ENCODE measurements at regions not wholly inside any gene's neighbourhood (a gene's known extent, or its start where the extent isn't known, plus 50 kb on each side); places are given as distances from the start of the nearest gene placed in this dataset.

DNA sequence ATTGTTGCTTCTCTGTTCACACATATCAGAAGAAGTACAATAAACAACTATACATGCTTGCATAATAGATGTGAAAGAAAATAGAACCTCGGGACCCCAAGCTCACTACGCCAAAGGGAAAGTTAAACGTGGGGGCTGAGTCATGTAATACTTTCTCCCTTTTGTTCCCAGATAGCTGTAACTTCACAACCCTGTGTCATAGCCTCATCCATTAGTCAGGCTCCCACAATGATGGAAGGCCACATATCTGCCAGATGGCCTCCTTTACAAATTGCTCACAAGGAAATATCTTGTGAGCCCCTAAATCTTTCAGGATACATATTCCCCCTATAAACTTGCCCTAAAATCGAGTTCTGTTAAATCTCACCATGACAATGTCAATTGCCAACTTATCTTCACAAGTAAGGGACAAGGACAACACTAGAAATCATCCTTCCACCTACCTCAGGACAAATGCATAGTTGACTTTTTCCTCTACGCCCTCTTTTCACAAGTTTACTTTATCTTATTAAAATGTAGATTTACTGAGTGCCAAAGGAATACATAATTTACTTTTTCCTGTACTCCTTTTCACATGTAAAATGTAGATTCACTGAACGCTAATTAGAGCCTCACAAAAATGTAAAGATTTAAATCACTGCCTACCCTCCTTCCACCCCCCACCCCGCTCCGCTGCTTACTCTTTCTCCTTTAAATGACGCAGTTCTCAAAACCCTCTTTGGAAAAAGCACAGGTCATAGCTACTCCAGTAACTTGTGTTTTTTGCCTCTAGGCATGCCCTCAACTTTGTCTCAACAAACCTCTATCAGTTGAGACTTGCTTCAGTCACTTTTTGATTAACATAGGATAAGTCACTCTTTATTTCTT, 477.1 kb downstream of the DTHD1 start:
- ChIA-PET CTCF (no interaction called here), POLR2A (no interaction called here)
- intact Hi-C loops (cut with micrococcal nuclease) (no loop called here), dilution Hi-C loops (cut with MboI; ENCODE audit: extremely low pct_ligation_motif_present, low sequenced_read_pairs) (no loop called here)
- no peaks in the 10 kb centered on the region for H3K36me3 ChIP-seq (ENCODE audit: control insufficient read depth in 2 of 2, extremely low read depth in 1 of 2, insufficient read depth in 2 of 2, low read length in 2 of 2)
- no peaks in the 10 kb centered on the region for H3K4me1 ChIP-seq (ENCODE audit: control insufficient read depth, extremely low read depth, insufficient read depth, low read length)
- no peak overlapping the region for H3K9ac ChIP-seq (replicated peaks; ENCODE audit: extremely low read depth, insufficient read depth, low read length)
- DNase-seq (ENCODE audit: low read depth, low spot score) (no peak), FAIRE-seq (no peak)
- no peak overlapping the region for H2AFZ ChIP-seq (ENCODE audit: low read depth, low read length)
- H3K9me3 ChIP-seq (replicated peaks; ENCODE audit: control insufficient read depth, insufficient read depth, low read length), result peaks cover 3% of the 10 kb centered on the region
- no peaks in the 10 kb centered on the region for H3K9me1 ChIP-seq (replicated peaks; ENCODE audit: control insufficient read depth, extremely low read depth, insufficient read depth, low read length)
- H3K27ac ChIP-seq (ENCODE audit: insufficient read depth, low read depth, low read length), result no peak overlapping the region
- no peak overlapping the region for H3K4me2 ChIP-seq (ENCODE audit: insufficient read depth, low read length)
- no TSS peak for BruUV-seq (replicated peaks)
- H3K79me2 ChIP-seq (ENCODE audit: control insufficient read depth, insufficient read depth, low read length), result no peaks in the 10 kb centered on the region
- no peak overlapping the region for H3K4me3 ChIP-seq (replicated peaks in 1 of 3; ENCODE audit: insufficient read depth in 1 of 3, low read depth in 1 of 3, low read length in 3 of 3)
- no peaks in the 10 kb centered on the region for H3K27me3 ChIP-seq (ENCODE audit: control insufficient read depth in 2 of 2, insufficient read depth in 2 of 2, low read length in 2 of 2)
- H4K20me1 ChIP-seq (replicated peaks; ENCODE audit: control insufficient read depth, extremely low read depth, insufficient read depth, low read length), result no peaks in the 10 kb centered on the region
- TF ChIP-seq FOS (IDR thresholded peaks at IDR 0.05; ENCODE audit: borderline replicate concordance, insufficient read depth, low read length) (no peak), GATA2 (IDR thresholded peaks at IDR 0.05; ENCODE audit: insufficient read depth, insufficient read length, low read depth, low read length) (no peak), POLR2AphosphoS5 (IDR thresholded peaks at IDR 0.05; ENCODE audit: insufficient read depth, low read depth, low read length) (no peak), POLR2A (IDR thresholded peaks at IDR 0.05; ENCODE audit: low read depth, low read length) (no peak), MYC (IDR thresholded peaks at IDR 0.05; ENCODE audit: low read depth, low read length) (no peak), JUN (IDR thresholded peaks at IDR 0.05; ENCODE audit: borderline replicate concordance, insufficient read depth, insufficient read length, low read depth) (no peak), EZH2 (IDR thresholded peaks at IDR 0.05; ENCODE audit: borderline replicate concordance, low read depth, low read length, severe bottlenecking) (no peak)
- TF ChIP-seq, protein P1, sequence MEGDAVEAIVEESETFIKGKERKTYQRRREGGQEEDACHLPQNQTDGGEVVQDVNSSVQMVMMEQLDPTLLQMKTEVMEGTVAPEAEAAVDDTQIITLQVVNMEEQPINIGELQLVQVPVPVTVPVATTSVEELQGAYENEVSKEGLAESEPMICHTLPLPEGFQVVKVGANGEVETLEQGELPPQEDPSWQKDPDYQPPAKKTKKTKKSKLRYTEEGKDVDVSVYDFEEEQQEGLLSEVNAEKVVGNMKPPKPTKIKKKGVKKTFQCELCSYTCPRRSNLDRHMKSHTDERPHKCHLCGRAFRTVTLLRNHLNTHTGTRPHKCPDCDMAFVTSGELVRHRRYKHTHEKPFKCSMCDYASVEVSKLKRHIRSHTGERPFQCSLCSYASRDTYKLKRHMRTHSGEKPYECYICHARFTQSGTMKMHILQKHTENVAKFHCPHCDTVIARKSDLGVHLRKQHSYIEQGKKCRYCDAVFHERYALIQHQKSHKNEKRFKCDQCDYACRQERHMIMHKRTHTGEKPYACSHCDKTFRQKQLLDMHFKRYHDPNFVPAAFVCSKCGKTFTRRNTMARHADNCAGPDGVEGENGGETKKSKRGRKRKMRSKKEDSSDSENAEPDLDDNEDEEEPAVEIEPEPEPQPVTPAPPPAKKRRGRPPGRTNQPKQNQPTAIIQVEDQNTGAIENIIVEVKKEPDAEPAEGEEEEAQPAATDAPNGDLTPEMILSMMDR (IDR thresholded peaks at IDR 0.05; ENCODE audit: extremely low read depth in 1 of 2, insufficient read depth in 1 of 2, low read depth in 1 of 2, low read length in 2 of 2), result no peak
- TF ChIP-seq, protein P2, sequence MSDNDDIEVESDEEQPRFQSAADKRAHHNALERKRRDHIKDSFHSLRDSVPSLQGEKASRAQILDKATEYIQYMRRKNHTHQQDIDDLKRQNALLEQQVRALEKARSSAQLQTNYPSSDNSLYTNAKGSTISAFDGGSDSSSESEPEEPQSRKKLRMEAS (IDR thresholded peaks at IDR 0.05; ENCODE audit: insufficient read depth, insufficient read length), result no peak
